EL (cell line): ENCODE measurements at regions not wholly inside any gene's neighbourhood (a gene's known extent, or its start where the extent isn't known, plus 50 kb on each side); places are given as distances from the start of the nearest gene placed in this dataset.
A peak's percentile ranks its signal among the peaks of the same experiment; 100 is the strongest.

ENCODE experiments used
- DNase-seq: peaks from one replicate; pipeline ENCODE4 v3.0.0-alpha.2; 2016

- DNase-seq, result no peak
Observed at GRCh38 chr4:8754634-8755589, 116.7 kb downstream of the HMX1 start.

- no peak for DNase-seq
Observed at GRCh38 chr4:8748236-8748575, 123.4 kb downstream of the HMX1 start.

GRCh38 chr4:8747467-8748235 is 124.0 kb downstream of the HMX1 start:
- no peak for DNase-seq

DNA sequence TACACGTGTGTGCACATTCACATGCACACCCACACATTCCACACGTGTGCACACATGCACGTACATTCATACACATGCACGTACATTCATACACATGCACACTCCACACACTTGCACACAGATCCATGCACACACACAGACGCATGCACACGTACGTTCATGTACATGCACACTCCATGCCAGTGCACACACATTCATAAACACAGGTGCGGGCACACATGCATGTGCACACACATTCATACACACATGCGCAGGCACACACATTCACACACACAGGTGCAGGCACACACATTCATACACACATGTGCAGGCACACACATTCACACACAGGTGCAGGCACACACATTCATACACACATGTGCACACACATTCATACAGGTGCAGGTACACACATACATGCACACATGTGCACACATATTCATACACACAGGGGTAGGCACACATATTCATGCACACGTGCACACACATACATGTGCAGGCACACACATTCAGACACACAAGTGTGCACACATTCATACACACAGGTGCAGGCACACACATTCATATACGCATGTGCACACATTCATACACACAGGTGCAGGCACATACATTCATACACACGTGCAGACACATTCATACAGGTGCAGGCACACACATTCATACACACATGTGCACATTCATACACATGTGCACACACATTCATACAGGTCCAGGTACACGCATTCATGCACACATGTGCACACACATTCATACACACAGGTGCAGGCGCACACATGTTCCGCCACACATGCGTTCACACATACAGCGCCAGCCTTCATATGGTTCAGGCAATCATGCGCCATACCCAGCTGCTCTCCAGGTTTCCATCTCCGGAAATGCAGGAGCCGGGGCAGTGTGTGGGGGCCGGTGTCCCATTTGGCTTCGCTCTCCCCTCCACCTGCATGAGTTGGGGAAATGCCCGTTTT is 124.8 kb downstream of the HMX1 start:
- no peak for DNase-seq

- no peak for DNase-seq
Observed at GRCh38 chr4:8745826-8746225, 125.8 kb downstream of the HMX1 start.

DNA sequence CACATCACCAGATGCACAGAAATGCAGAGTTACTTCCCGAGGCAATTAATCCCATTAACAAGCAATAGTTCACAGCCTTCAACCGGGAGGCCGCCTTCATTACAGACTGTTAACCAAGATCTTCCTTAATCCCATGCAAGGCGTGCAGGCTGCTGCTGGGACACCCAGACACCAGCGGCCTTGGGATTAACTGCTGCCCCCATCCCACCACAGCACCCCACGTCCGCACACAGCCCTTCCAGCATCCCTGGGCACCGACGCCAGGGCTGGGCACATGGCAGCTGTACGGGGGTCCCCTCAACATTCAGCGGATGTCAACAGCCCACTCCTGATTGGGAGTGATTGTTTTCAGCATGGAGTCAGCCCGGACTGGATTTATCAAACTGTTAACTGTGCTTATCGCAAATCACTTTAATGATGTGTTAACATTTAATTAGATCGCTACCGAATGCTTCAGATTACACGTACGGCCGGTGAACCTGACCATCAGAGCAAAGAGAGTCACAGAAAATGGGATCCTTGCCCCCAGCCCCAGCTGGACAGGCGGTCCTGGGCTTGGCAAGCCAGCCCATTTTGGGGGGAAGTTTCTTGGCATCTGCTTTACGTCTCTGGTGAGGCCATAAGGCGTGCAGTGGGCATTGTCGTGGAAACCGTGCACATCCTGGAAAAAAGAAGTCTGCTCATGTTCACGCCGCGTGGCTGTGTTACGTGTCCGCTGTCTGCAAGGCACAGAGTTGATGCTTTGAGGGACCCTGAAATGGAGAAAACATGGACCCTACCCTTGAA is 126.4 kb downstream of the HMX1 start:
- DNase-seq, result no peak

- no peak for DNase-seq
Observed at GRCh38 chr4:8744083-8744805, 127.4 kb downstream of the HMX1 start.

- DNase-seq, result no peak
Observed at GRCh38 chr4:8742546-8742945, 129.1 kb downstream of the HMX1 start.

DNA sequence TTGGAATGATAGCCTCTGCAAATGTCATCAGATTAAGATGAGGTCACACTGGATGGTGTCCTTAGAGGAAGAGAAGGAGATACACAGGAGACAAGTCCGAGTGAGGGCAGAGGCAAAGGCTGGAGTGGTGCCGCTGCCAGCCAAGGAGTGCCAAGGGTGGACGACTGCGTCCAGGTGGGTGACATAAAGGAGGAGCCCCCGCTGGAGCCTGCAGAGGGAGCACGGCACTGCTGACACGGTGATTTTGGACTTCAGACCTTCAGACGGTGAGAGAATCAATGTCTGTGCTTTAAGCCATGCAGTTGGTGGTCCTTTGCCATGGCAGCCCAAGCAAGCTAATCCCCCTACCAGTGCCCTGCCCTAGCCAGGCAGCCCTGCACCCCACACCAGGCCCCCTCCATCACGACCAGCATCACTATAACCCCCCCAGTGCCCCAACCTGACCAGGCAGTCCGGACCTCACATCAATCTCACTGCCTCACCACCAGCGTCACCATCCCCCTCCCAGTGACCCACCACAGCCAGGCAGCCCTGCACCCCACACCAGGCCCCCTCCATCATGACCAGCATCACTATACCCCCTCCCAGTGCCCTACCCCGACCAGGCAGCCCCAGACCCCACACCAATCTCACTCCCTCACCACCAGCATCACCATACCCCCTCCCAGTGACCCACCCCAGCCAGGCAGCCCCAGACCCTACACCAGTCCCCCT is 130.0 kb downstream of the HMX1 start:
- DNase-seq, result no peak

DNA sequence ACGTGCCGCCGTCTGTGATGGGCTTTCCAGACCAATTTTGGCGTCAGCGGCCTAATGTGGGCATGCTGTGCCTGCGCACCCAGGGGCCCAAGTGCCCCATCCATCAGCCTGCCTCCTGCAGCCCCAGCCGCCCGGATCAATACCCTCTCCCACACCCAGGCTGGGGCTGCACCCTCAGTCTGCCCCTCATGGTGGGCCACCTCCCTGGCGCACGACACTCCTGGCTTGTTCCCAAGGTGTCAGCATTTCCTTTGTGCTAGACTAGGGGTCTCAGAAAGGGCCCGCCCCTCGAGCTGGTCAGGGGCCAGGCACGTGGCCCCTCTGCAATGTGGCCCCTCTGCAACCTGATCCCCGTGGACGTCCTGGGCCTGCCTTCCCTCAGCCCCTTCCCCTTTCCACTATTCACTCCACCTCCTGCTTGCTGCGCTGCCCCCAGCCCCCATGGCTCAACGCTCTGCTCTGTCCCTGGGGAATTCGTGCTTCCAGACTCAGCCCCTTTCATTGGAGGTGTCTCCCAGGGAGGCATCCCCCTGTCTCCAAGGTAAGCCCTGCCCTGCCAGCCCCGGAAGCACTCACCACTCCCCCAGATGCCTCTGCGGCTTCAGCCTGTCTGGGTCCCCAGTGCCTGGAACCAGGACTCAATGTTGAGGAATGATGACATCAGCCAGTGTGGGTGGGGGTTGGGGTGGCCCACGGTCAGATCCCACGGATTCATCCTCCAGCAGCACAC is 130.8 kb downstream of the HMX1 start:
- DNase-seq, result no peak

DNA sequence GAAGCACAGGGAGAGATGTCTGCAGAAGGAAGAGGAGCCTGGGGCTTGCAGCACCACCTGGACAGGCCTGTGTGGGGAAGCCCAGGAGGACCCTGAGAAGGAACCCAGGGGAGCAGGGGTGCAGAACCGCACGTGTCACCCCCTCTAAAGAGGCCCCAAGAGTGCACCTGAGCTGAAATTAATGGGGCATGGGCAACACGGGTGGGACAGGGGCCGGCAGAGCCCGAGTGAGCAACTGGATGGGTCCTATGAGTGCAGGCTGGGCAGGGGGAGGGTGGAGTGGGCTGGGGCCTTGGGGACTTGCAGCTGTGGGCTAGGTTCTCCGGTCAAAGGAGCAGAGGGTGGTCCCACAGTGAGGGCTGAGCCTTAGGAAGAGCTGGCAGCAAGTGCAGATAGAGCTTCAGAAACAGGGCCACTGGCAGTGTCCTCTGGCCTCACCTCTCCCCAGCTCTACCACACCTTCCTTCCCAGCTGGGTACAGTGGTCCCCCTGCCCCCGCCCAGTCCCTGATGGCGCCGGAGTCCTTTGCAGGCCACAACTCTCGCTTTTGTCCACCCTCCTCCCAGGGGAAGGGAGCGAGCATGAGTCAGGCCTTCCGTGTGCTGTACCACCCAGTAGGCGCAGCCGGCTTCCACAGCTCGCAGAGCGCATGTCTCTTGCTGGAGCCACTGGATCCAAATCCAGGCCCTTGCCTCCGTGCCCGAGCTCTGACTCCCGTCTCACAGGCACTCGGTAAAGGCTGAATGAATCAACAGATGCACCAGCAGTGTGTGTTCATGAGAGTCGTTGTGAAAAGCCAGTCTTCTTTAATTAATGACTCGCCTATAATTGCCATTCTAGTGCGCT is 131.6 kb downstream of the HMX1 start:
- DNase-seq, result no peak

- DNase-seq, result no peak
Observed at GRCh38 chr4:8739317-8739716, 132.3 kb downstream of the HMX1 start.

- no peak for DNase-seq
Observed at GRCh38 chr4:8738471-8738931, 133.1 kb downstream of the HMX1 start.

DNA sequence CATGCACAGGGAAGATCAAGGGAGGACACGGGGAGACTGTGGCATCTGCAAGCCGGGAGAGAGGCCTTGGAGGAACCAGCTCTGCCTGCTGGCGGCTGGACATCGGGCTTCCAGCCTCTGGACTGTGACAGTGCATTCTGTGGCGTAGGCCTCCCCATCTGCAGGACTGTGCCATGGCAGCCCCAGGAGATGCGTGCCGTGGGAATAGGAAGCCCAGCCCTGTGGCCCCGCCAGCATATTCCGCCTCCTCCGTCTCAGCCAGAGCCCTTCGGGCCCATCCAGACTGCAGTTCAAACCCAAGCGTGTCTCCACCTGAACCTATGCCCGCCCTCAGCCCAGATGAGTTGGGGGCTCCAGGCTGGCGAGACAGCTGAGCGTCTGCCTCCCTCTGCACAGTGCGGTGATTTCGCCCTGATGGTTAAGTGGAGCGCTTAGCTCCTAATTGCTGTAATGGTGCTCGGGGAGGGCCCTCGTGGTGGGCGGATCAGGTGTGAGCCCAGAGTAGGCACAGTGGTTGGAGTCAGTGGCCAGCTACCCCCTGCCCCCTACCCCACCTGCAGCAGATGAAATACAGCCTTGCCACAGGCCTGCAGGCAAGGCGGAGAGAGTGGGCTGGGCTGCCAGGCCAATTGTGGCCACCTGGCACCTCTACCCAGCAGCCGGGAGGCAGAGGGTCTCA is 133.9 kb downstream of the HMX1 start:
- no peak for DNase-seq

GRCh38 chr4:8737075-8737474 is 134.6 kb downstream of the HMX1 start:
- no peak for DNase-seq

DNA sequence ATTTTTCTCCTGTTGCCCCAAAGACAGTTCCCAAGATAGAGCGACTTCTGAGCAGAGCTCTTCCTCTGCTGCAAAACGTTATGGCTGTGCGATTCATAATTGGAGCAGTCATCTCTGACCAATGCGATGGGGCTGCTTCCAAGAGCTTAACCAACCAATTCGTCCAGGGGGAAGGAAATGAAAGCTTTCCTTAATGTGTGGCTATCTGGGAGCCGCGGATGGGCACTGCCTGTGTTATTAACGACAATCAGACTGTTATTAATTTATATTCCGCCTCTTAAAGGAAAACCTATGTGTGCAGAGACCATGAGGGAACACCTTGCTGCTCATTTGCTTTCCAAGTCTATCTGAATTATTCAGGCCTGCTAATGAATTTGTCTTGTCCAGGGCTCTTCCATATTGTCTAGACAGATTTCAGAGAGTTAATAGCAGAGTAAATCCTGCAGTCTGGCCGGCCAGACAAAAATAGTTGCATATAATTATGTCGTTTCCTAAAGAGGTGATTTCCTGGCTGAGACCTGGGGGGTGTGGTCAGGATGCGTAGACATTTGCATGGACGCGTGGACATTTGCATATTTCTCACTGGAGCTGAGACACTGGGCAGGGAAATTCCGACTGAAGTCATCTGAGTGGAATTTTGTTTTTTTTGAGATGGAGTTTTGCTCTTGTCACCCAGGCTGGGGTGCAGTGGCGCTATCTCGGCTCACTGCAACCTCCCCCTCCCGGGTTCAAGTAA is 135.4 kb downstream of the HMX1 start:
- DNase-seq, result peak; percentile 35

GRCh38 chr4:8735236-8736089 is 136.2 kb downstream of the HMX1 start:
- DNase-seq, result no peak
